HG02970 (cell line): ENCODE measurements at regions not wholly inside any gene's neighbourhood (a gene's known extent, or its start where the extent isn't known, plus 50 kb on each side); places are given as distances from the start of the nearest gene placed in this dataset.
"Not testable (repeated sequence)": the region's sequence is repeated elsewhere in the genome, so short reads cannot be mapped to it uniquely, and the experiment has no call there.

Source experiments
- ATAC-seq: cut with Tn5 transposase; IDR thresholded peaks from one replicate; pipeline ENCODE4 v1.9.1; 2021; ENCODE audit warnings: mild to moderate bottlenecking, moderate library complexity, moderate number of reproducible peaks; ENCODE audit not compliant: unreplicated experiment, low FRiP score

DNA sequence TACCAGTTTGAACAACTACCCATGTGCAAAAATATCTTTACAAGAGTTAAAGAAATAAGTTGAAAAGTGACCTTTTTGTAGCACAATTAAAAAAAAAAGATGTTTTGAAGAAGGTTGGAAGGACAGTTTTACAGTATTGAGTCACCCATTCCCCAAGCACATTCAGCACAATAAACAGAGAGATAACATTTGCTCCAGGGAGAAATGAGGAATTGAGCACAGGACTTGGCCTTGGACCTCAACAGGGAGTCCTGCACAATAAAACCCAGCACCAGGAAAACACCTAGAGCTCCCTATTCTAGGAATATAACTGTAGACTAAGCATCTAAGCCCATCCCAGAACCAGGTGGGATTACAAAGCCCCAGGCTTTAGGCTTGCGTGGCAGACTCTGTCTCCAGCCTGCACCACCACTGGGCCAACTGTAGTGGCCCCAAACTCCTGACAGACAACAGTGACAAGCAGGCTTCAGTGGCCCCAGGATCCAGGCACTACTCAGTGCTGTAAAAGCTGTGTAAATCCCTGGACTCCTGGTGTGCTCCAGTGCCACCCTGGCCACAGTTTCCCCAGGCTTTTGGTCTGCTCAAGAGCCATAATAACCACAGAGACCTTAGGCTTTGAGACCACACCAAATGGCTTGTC, 857.2 kb downstream of the SLITRK1 start:
- ATAC-seq: no peak

DNA sequence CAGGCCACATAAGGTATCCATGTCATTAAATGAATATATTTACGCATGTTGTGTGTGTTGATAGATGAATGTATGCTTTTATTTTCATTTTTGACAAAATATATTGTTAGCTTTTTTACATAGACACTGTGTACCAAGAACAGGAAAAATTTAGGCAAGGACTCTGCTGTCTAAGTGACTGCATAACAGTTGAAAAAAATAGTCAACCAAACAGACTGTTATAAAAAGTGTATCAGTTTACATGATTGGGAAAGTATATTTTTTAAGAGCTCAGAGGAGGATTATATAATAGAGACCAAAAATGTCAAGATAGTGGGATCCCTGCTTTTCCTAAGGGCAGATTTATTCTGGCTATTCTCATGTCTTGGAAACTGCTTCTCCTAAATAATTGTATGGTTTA, 858.0 kb downstream of the SLITRK1 start:
- ATAC-seq: no peak

DNA sequence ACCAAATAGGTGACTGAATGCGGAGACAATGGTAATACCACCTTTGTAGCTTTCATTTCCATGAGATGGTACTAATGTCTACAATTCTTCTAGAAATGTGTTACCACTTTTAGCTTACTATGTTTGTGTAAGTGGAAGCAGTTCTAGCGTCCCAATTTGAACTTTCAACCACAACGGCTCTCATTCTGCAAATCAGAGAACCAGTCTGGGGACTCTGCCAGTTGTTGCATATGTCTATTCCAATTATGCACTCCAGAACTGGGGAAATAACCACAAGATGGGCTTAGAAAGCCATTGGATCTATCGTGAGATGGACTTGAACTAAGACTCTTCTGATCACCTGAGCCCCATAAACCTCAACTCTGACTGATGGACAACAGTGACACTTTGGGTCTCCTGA, 862.3 kb downstream of the SLITRK1 start:
- ATAC-seq: no peak

DNA sequence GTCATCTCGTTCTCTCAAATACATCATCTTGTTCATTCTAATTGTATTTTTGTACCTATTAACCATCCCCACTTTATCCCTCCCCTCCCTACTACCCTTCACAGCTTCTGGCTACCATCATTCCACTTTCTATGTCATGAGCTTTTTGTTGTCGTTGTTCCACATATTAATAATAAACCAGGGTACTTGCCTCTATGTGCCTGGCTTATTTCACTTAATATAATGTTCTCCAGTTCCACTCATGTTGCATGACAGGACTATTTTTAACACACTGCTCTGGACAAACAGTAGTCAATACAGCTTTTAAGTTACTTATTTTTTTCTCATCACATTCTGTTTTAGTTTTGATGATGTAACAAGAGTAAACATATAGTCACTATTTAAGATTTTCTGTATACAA, 872.3 kb downstream of the SLITRK1 start:
- ATAC-seq: no peak

DNA sequence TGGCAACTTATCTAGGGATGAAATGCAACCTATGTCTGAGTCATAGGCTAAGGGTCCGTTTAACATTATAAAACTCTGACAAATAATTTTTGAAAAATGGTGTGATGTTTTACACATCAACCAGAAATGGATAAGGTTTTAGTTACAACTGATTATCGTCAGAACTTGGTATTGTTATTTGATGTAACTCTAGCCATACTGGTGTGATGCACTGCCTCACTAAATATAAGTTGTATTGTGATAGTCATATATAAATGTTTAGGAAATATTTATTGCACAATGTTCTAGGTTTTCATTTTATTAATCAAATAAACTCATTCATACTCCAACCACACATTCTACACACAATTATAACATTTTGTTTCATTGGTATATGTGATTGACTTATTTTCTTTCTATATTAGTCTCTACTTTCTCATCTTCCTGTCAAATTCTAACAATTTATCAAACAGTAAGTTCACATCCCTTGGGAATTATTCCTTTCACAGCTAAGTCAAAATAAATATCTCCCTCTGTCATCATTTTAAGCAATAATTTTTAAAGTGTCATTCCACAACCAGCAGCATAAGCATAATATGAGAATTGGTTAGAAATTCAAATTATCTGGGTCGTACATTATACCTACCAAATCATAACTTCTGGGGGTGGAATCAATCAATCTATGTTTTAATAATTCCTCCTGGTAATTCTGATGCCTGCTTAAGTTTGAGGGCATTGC, 873.9 kb downstream of the SLITRK1 start:
- ATAC-seq: no peak

DNA sequence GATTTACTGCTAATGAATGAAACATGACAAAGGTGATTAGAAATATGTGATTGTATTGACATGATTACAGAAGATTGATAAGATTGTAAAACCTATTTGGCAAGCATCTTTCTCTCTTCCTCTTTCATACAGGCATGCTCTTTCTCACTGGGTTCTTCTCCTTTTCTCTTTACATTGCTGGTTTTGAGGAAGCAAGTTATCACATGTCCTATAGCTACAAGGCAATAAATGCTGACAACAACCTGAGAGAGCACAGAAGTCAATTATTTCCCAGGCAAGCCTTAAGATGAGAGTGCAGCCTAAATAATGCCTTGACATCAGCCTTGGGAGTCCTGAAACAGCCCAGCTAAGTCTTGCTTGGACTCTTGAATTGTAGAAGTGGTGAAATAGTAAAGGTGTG, 875.0 kb downstream of the SLITRK1 start:
- ATAC-seq: no peak

DNA sequence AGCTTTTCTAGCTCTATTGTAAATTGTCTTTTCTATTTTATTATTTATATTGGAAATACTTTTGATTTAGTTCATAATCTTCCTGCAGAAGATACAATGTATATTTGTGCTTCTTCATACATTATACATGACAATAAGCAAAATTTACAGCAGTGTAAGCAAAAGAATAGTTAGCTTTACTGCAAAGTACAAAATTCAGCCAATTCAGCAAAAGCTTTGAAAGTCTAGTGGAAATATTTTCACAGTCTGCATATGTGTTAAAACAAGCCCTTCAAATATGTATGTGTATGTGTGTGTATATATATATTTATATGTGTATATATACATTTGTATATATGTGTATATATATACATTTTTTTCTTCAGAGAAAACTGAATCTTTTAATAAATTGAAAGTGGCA, 879.1 kb downstream of the SLITRK1 start:
- ATAC-seq: no peak

DNA sequence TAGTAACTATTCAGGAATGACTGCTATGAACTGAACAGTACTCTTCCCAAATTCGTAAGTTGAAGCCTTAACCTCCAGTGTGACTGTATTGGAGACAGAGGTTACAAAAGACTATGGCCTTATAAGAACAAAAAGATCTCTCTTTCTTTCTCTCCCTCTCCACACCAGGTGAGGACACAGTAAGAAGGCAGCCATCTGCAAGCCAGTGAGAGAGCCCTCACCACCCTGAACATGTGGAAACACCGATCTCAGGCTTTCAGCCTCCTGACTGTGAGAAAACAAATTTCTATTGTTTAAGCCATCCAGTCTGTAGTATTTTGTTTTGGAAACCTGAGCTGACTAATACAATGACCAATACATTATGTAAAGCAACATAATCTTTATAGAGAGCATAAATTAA, 888.9 kb downstream of the SLITRK1 start:
- ATAC-seq: no peak

DNA sequence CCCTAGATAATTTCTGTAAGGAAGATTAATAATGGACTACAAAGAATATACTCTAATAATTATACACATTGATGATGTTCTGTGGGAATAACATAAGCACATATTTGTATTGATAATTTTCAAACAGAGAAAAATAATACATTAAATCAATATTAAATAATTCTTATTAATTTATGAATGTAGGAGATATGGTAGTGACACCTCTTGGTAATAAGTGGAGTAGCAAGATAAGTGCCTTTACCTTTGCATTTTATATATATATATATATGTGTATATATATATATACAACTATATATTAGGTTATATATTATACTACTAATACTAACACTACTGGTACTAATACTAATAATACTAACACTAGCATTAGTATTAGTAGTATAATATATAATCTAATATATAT, 905.8 kb downstream of the SLITRK1 start:
- no peak for ATAC-seq

DNA sequence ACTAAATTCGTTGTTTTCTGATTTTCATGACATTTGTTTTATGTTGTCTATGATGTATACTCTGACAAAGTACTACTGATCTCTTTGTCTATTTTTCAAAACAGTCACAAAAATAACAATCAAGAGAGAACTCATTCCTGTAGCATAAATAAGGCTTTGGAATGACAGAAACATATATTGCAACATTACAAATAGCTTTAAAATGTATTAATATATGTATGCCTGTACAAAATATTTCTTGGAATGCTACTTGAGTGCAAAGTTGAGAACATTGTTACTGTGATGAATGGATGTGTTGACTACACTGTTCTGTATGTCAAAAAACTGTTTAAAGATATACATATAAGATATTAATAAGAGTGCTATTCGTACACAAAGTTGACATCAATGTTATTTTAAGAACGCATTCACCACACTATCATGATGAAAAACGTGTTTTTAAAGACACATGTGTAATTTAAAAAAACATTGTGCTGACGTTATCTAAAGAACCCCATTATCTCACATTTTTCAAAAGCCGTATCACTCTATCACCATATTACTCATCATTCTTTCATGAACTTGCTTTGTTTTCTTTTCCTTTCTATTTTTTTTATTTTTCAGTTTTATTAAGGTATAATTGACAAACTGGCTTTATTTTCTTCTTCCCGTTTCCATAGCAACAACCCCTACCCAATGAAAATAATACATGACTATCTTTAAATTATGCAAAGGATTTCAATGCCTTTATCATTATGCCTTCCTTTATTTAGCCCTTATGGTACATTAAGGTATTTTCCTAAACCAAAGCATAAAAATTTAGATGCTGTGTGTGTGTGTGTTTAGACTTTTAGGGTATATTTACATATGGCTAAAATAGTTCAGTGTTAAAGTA, 918.8 kb downstream of the SLITRK1 start:
- ATAC-seq: no peak

DNA sequence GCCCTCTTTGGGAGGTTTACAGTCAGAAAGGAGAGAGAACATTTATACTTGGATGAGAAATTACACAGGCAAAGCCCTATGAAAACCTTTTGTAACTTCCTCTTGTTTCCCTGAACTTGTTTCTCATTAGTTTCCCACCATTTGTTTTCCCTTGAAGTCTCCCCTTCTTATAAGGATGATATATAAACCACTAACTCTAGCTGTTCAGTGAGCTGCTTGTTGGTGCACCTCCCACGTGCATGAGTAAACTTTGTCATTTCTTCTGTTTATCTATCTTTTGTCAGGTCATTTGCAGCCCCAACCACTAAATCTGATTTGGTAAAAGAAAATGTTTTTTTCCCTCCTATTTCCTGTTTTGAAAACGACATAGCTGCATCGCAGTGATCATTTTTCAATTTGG, 919.9 kb downstream of the SLITRK1 start:
- no peak for ATAC-seq

DNA sequence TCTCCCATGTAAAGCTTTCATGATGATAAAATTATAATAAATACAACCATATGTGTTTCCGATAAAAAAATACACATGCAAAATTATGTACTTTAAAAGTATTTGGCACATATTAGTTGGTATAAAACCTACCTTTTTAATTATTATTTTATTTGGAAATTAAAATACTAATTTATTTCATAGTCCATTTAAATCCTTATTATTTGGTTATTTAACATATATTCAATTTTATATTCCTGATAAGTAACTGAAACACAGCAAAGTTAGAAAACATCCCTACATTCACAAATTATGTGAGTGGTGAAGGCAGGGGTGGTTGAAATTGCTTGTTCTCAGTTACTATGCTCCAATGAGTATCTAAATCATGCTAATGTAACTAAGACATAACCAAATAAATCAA, 920.5 kb downstream of the SLITRK1 start:
- no peak for ATAC-seq

DNA sequence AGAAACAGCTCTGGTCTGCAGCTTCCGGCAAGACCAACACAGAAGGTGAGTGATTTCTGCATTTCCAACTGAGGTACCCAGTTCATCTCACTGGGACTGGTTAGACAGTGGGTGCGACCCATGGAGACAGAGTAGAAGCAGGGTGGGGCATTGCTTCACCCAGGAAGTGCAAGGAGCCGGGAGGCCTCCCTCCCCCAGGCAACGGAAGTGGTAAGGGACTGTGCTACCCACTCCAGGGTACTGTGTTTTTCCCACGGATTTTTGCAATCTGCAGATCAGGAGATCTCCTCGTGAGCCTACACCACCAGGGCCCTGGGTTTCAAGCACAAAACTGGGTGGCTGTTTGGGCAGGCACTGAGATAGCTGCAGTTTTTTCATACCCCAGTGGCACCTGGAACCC, 929.9 kb downstream of the SLITRK1 start:
- ATAC-seq: not testable (repeated sequence)

DNA sequence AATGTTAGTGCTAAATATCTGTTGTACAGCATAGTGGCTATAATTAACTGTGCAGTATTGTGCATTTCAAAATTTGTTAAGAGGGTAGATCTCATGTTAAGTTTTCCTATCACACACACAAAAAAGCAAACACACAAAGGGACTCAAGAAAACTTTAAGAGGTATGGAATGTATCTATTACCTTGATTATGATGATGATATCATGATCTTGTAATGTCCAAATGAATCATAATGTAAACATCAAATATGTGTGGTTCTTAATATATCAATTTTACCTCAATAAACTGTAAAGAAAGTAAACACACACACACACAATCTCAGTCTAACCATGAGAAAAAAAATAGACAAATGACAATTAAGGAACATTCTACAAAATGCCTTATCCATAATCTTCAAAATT, 934.6 kb downstream of the SLITRK1 start:
- no peak for ATAC-seq

DNA sequence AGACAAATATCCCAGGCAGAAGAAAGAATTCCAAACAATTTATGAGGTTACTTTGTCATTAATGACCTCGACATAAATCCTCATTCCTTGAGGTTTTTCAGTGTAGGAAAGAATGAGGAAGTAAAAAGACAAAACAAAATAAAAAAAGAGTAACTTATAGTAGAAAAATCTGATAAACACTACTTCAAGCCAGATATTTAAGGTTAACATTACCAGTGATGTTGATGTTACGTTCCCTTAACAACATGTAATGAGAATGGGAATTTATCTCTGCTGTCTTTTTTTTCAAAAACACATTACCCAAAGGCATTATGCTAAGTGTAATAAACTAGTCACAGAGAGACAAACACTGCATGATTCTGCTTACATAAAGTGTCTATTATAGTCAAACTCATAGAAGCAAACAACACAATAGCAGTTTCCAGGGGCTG, 935.1 kb downstream of the SLITRK1 start:
- ATAC-seq: no peak

DNA sequence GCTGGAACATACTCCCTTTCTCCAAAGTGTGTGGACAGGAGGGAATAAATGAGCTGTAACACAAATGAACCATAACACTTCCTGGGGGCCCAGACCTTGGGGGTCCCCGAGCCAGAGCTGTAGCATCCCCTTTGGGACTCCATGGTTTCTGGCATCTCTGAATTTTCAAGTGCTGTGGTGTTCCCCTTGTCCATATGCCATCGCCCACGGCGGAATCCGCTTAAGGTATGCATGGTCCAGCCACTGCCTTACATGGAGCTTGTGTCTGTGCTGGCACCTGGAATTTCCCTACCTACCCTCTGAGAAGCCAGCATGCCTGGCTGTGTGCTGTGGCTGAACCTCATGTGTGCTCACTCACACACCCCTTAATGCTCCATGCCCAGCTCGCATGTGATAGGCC, 943.6 kb downstream of the SLITRK1 start:
- ATAC-seq: no peak

DNA sequence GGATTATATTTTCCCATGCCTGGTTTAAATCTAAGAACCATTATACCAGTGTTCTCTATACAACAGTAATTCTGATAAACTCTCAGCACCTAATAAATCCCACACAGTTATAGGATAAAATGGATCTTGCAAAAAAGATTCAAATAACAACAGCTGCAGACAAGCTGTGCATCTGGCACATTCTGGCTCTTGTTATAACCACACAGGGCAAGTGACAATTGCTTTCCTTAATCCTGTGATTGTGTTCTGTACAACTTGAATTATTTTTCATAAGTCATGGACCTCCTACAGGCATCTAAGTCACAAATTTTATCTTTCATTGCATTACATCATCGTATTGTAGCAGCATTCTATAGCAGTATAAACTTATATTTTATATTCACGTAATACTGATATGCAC, 948.3 kb downstream of the SLITRK1 start:
- no peak for ATAC-seq

DNA sequence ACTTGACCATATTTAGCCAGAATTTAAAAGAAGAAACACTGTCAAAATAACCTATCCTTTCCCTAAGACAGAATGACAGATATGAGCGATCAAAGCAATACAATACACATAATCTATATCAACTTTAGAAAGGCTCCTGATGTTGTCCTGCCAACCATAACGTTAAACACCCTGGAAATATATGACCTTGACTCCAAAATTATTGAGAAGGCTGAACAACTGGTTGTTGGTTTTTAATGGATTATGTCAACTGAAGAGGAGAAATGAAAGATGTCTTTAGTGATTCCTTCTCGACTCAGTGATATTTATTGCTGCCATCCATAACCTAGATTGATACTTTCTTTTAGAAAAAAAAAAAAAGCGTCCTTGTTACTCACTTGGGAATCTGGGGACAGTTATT, 957.2 kb downstream of the SLITRK1 start:
- no peak for ATAC-seq

DNA sequence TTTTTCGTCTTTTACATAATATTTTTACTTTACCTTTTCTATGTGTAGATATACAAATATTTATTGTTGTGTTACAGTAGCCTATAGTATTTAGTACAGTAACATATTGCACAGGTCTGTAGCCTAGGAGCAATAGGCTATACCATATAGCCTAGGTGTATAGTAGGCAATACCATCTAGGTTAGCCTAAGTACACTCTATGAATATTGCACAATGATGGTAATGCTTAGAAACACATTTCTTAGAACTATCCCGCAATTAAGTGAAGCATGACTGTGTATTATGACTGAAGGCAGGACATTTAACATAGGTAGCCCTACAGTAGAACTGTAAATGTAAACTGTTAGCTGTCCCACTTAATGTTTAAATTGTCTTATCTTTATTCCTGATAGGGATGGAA, 964.3 kb downstream of the SLITRK1 start:
- ATAC-seq: no peak

DNA sequence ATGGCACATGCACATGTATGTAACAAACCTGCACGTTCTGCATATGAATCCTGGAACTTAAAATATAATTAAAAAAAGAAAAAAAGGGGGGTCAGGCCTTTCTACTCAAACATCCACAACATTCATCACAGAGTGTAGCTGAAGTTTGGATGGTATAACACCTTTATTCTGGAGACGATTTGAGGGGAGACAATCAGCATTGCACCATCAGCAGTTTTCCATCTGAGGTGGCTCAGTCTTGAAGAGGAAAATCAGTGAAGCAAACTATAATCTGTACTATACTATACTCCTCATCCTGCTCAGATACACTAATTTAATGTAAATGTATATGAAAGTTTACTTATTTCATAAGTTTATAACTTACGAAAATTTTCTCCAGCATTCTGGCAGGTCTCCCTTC, 969.7 kb downstream of the SLITRK1 start:
- ATAC-seq: no peak

DNA sequence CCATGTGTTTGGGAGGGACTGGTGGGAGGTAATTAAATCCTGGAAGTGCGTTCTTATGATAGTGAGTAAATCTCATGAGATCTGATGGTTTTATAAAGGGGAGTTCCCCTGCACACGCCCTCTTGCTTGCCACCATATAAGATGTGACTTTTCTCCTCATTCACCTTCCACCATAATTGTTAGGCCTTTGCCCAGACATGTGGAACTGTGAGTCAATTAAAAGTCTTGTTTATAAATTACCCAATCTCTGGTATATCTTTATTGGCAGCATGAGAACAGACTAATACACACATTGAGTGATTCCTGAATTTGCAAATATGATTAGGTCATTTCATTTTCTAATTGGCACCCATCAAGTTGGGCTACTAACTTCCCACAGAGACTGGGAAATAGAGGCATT, 977.2 kb downstream of the SLITRK1 start:
- ATAC-seq: no peak
